ENCODE measurements at regions not wholly inside any gene's neighbourhood (a gene's known extent, or its start where the extent isn't known, plus 50 kb on each side); places are given as distances from the start of the nearest gene placed in this dataset.

GRCh38 chr10:21427804-21428481 lies 97.5 kb downstream of the SKIDA1 start:
- no peak for TF ChIP-seq CTCF (IDR thresholded peaks at IDR 0.05; ENCODE audit: low read depth, low read length)
- TF ChIP-seq EZH2phosphoT487 (IDR thresholded peaks at IDR 0.05; ENCODE audit: low read depth), result no peak

Data from OCI-LY3 (cell line).